Activated CD8-positive, alpha-beta T cell treated with anti-CD3 and anti-CD28 coated beads for 36 hours (primary cell): ENCODE measurements at regions not wholly inside any gene's neighbourhood (a gene's known extent, or its start where the extent isn't known, plus 50 kb on each side); places are given as distances from the start of the nearest gene placed in this dataset.
A peak's percentile ranks its signal among the peaks of the same experiment; 100 is the strongest.

Experiments used
- ATAC-seq: fragments of 200-7000 bp; cut with Tn5 transposase; one replicate; pipeline ENCODE4 v1.10.0; 2021; ENCODE audit warnings: mild to moderate bottlenecking, moderate library complexity
- CTCF ChIA-PET: fragments of 350-600 bp; sonication (Branson Sonifier 250); formaldehyde crosslinking; loops from one replicate; lab custom pipeline; 2021; ENCODE audit warnings: antibody characterized with exemption; lab: Charles Lee
- POLR2A ChIA-PET: fragments of 350-600 bp; sonication (Branson Sonifier 250); formaldehyde crosslinking; loops from one replicate; lab custom pipeline; 2021; ENCODE audit warnings: antibody characterized with exemption; lab: Charles Lee
- DNase-seq: peaks from one replicate; pipeline ENCODE4 v3.0.0-alpha.2; 2020
- H3K27ac Mint-ChIP-seq: one replicate; pipeline ENCODE4 v1.8.0; 2021; ENCODE audit warnings: mild to moderate bottlenecking, mixed read lengths
- H3K27me3 Mint-ChIP-seq: one replicate; pipeline ENCODE4 v1.8.0; 2021; ENCODE audit warnings: mixed read lengths
- H3K36me3 Mint-ChIP-seq: one replicate; pipeline ENCODE4 v1.8.0; 2021; ENCODE audit warnings: low read depth, mixed read lengths
- H3K4me1 Mint-ChIP-seq: one replicate; pipeline ENCODE4 v1.8.0; 2021; ENCODE audit warnings: low read depth, mixed read lengths
- H3K4me3 Mint-ChIP-seq: one replicate; pipeline ENCODE4 v1.8.0; 2021; ENCODE audit warnings: mild to moderate bottlenecking, moderate library complexity, mixed read lengths
- H3K9me3 Mint-ChIP-seq: one replicate; pipeline ENCODE4 v1.8.0; 2021; ENCODE audit warnings: mixed read lengths
- CTCF ChIP-seq: fragments of 200-600 bp; IDR thresholded peaks from one replicate; pipeline ENCODE4 v1.8.0; 2022; ENCODE audit warnings: antibody characterized with exemption, mild to moderate bottlenecking
- intact Hi-C: fragments of 100-400 bp; cut with micrococcal nuclease; formaldehyde crosslinking; loops from one replicate; pipeline ENCODE4 v1.10.0; 2022

GRCh38 chr2:219995991-219996765 lies 368.7 kb downstream of the SLC4A3 start:
- TF ChIP-seq CTCF = no peak
- intact Hi-C loops = loop anchor here (10.0 kb wide), 1 partner anchor 261 kb away; no protein-coding TSS in a partner anchor
- no peak for DNase-seq
- ChIA-PET CTCF (interaction anchor here (1.5 kb wide), 1 partner anchor 11 kb away, joined by 3 read pairs; no protein-coding TSS in a partner anchor), POLR2A (no interaction called here)
- H3K27ac Mint-ChIP-seq = no peak overlapping the region
- no peaks in the 10 kb centered on the region for H3K4me1 Mint-ChIP-seq
- H3K27me3 Mint-ChIP-seq = peaks cover 2% of the 10 kb centered on the region
- H3K9me3 Mint-ChIP-seq = no peaks in the 10 kb centered on the region
- no peak for ATAC-seq
- H3K4me3 Mint-ChIP-seq = no peak overlapping the region
- H3K36me3 Mint-ChIP-seq = no peaks in the 10 kb centered on the region

- Mint-ChIP-seq H3K4me3 (no peak overlapping the region), H3K27ac (no peak overlapping the region), H3K4me1 (no peaks in the 10 kb centered on the region), H3K9me3 (no peaks in the 10 kb centered on the region), H3K36me3 (no peaks in the 10 kb centered on the region), H3K27me3 (peaks cover 2% of the 10 kb centered on the region)
- ChIA-PET CTCF (interaction anchor here (0.8 to 1.5 kb wide), 2 partner anchors 10 to 17 kb away, joined by 3 read pairs; no protein-coding TSS in a partner anchor), POLR2A (no interaction called here)
- ATAC-seq (no peak), DNase-seq (peak; percentile 35)
- intact Hi-C loops = loop anchor here (10.0 kb wide), 1 partner anchor 263 kb away; no protein-coding TSS in a partner anchor
- TF ChIP-seq CTCF = no peak
Measured at GRCh38 chr2:219997341-219997851, 370.0 kb downstream of the SLC4A3 start.

- no peak for TF ChIP-seq CTCF
- ChIA-PET POLR2A (no interaction called here), CTCF (no interaction called here)
- no peak for ATAC-seq
- Mint-ChIP-seq H3K27me3 (peaks cover 2% of the 10 kb centered on the region), H3K36me3 (no peaks in the 10 kb centered on the region), H3K27ac (no peak overlapping the region), H3K9me3 (no peaks in the 10 kb centered on the region), H3K4me3 (no peak overlapping the region), H3K4me1 (no peaks in the 10 kb centered on the region)
- no peak for DNase-seq
- intact Hi-C loops = loop anchor here (10.0 kb wide), 1 partner anchor 263 kb away; no protein-coding TSS in a partner anchor
Measured at GRCh38 chr2:219998107-219998506, 370.7 kb downstream of the SLC4A3 start.

- POLR2A ChIA-PET = no interaction called here
- H3K4me1 Mint-ChIP-seq = no peaks in the 10 kb centered on the region
- H3K27me3 Mint-ChIP-seq = peaks cover 2% of the 10 kb centered on the region
- H3K9me3 Mint-ChIP-seq = no peaks in the 10 kb centered on the region
- DNase-seq (no peak), ATAC-seq (no peak)
- H3K27ac Mint-ChIP-seq = no peak overlapping the region
- no peak overlapping the region for H3K4me3 Mint-ChIP-seq
- intact Hi-C loops = loop anchor here (10.0 kb wide), 1 partner anchor 264 kb away; no protein-coding TSS in a partner anchor
- no peaks in the 10 kb centered on the region for H3K36me3 Mint-ChIP-seq
- TF ChIP-seq CTCF = no peak
- CTCF ChIA-PET = no interaction called here
Measured at GRCh38 chr2:219998714-219999227, 371.3 kb downstream of the SLC4A3 start.

- Mint-ChIP-seq H3K4me1 (no peaks in the 10 kb centered on the region), H3K27me3 (peaks cover 2% of the 10 kb centered on the region), H3K9me3 (no peaks in the 10 kb centered on the region), H3K36me3 (no peaks in the 10 kb centered on the region), H3K4me3 (no peak overlapping the region), H3K27ac (no peak overlapping the region)
- ChIA-PET POLR2A (no interaction called here), CTCF (no interaction called here)
- no peak for ATAC-seq
- no peak for TF ChIP-seq CTCF
- no peak for DNase-seq
- intact Hi-C loops = no loop called here
Measured at GRCh38 chr2:220000080-220000479, 372.6 kb downstream of the SLC4A3 start.
